DND-41 (cell line): ENCODE measurements at regions not wholly inside any gene's neighbourhood (a gene's known extent, or its start where the extent isn't known, plus 50 kb on each side); places are given as distances from the start of the nearest gene placed in this dataset.

Experiments
- ATAC-seq: fragments of 200-7000 bp; cut with Tn5 transposase; 3 replicates; pipeline ENCODE4 v1.9.1; 2021; ENCODE audit warnings: low read depth; ENCODE audit not compliant: insufficient read depth
- DNase-seq: peaks from one replicate; pipeline ENCODE4 v3.0.0-alpha.2; 2020
- H2AFZ ChIP-seq: 2 replicates; pipeline ENCODE4 v1.6.0; 2012; ENCODE audit warnings: low read depth, low read length
- H3K27ac ChIP-seq: 2 replicates; pipeline ENCODE4 v1.5.1; 2012; ENCODE audit warnings: low read length, inconsistent platforms
- H3K27me3 ChIP-seq: fragments of 200-600 bp; sonication (generic); 2 replicates; pipeline ENCODE4 v1.6.0; 2012; ENCODE audit warnings: low read length, mild to moderate bottlenecking, inconsistent platforms; ENCODE audit not compliant: insufficient read depth, poor library complexity
- H3K36me3 ChIP-seq: 2 replicates; pipeline ENCODE4 v1.5.1; 2012; ENCODE audit warnings: low read length, inconsistent platforms; ENCODE audit not compliant: insufficient read depth
- H3K4me1 ChIP-seq: 2 replicates; pipeline ENCODE4 v1.5.1; 2012; ENCODE audit warnings: mild to moderate bottlenecking, low read length; ENCODE audit not compliant: insufficient read depth
- H3K4me2 ChIP-seq: 2 replicates; pipeline ENCODE4 v1.6.0; 2012; ENCODE audit warnings: mild to moderate bottlenecking, moderate library complexity, low read length, inconsistent platforms; ENCODE audit not compliant: insufficient read depth
- H3K4me3 ChIP-seq, 2 experiments: fragments of 200-600 bp in 1 of 2; shearing (Covaris generic) in 1 of 2; 2 replicates each; pipeline ENCODE4 v1.5.1; 2012 to 2016; ENCODE audit warnings: inconsistent platforms in 2 of 2, low read length in 2 of 2, mild to moderate bottlenecking in 2 of 2, low read depth in 1 of 2, moderate library complexity in 1 of 2
- H3K79me2 ChIP-seq: 2 replicates; pipeline ENCODE4 v1.6.0; 2012; ENCODE audit warnings: low read length, inconsistent platforms; ENCODE audit not compliant: insufficient read depth
- H3K9ac ChIP-seq: 2 replicates; pipeline ENCODE4 v1.6.0; 2012; ENCODE audit warnings: low read depth, mild to moderate bottlenecking, inconsistent platforms, low read length, moderate library complexity
- H3K9me3 ChIP-seq: 2 replicates; pipeline ENCODE4 v1.5.1; 2012; ENCODE audit warnings: low read length, moderate library complexity, mild to moderate bottlenecking, inconsistent platforms; ENCODE audit not compliant: insufficient read depth, severe bottlenecking
- H4K20me1 ChIP-seq: 2 replicates; pipeline ENCODE4 v1.6.0; 2012; ENCODE audit warnings: low read length; ENCODE audit not compliant: insufficient read depth
- CTCF ChIP-seq: IDR thresholded peaks from 2 replicates; pipeline ENCODE4 v1.5.1; 2012; ENCODE audit warnings: borderline replicate concordance, low read length, moderate library complexity, mild to moderate bottlenecking; ENCODE audit not compliant: poor library complexity, severe bottlenecking; ENCODE audit errors: extremely low read depth
- EZH2 ChIP-seq: IDR thresholded peaks from 3 replicates; pipeline ENCODE4 v1.6.1; 2012; ENCODE audit warnings: borderline replicate concordance, low read depth, mild to moderate bottlenecking, moderate library complexity, low read length, inconsistent platforms; ENCODE audit not compliant: severe bottlenecking

DNA sequence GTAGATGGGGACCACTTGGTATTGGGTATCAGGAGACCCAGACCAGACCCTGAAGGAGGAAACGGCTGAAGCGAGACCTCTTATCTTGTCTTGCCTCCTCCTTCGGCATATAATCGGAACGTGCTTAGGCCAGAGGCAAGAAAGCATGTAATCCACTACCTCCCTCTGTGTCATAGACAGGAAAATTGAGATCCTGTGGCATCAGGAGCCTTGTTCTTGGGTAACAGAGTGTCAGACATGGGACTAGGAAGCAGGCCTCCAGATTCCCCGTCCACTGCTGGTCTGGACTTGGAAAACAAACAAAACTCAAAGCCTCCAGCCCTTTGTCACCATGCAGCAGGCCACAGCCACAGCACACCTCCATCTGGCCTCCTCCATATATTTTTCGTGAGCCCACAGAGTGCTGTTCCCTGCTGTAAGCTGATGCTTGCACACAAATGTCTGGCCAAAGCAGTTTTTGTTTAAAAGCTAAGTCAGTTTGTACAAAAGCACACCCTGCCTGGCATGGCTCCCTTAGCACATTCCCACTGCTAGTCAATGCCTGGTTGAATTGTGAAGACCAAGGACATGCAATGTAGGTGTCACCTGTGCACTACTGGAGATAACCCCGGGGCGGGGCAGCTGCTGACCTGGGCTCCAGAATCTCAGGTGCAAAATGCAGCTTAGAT lies 510.9 kb downstream of the RPS24 start:
- no peaks in the 10 kb centered on the region for H4K20me1 ChIP-seq
- no peak for ATAC-seq
- no peak overlapping the region for H2AFZ ChIP-seq
- H3K9me3 ChIP-seq: no peaks in the 10 kb centered on the region
- no peak overlapping the region for H3K4me3 ChIP-seq
- H3K4me1 ChIP-seq: no peaks in the 10 kb centered on the region
- H3K27ac ChIP-seq: no peak overlapping the region
- peaks cover 32% of the 10 kb centered on the region for H3K27me3 ChIP-seq
- no peak for DNase-seq
- no peaks in the 10 kb centered on the region for H3K79me2 ChIP-seq
- TF ChIP-seq EZH2 (no peak), CTCF (no peak)
- H3K4me2 ChIP-seq: no peak overlapping the region
- H3K36me3 ChIP-seq: no peaks in the 10 kb centered on the region
- no peak overlapping the region for H3K9ac ChIP-seq

GRCh38 chr10:78545756-78546155 lies 512.1 kb downstream of the RPS24 start:
- no peak overlapping the region for H3K4me3 ChIP-seq
- H2AFZ ChIP-seq: no peak overlapping the region; the same call in 1 of the 2 replicates
- no peak overlapping the region for H3K27ac ChIP-seq
- no peaks in the 10 kb centered on the region for H4K20me1 ChIP-seq
- H3K4me1 ChIP-seq: no peaks in the 10 kb centered on the region
- H3K36me3 ChIP-seq: no peaks in the 10 kb centered on the region
- ATAC-seq: no peak
- H3K27me3 ChIP-seq: peaks cover 24% of the 10 kb centered on the region
- no peaks in the 10 kb centered on the region for H3K79me2 ChIP-seq
- no peak for DNase-seq
- no peak overlapping the region for H3K4me2 ChIP-seq
- TF ChIP-seq CTCF: no peak
- TF ChIP-seq EZH2: no peak
- no peaks in the 10 kb centered on the region for H3K9me3 ChIP-seq
- H3K9ac ChIP-seq: no peak overlapping the region

- Histone ChIP-seq H4K20me1 (no peaks in the 10 kb centered on the region), H3K36me3 (no peaks in the 10 kb centered on the region), H3K4me1 (no peaks in the 10 kb centered on the region), H3K4me2 (no peak overlapping the region), H3K9ac (no peak overlapping the region), H3K4me3 (no peak overlapping the region), H3K27me3 (peaks cover 10% of the 10 kb centered on the region), H3K9me3 (no peaks in the 10 kb centered on the region), H3K27ac (no peak overlapping the region), H3K79me2 (no peaks in the 10 kb centered on the region), H2AFZ (no peak overlapping the region)
- ATAC-seq (no peak), DNase-seq (no peak)
- TF ChIP-seq CTCF: no peak
- no peak for TF ChIP-seq EZH2
Measured at GRCh38 chr10:78547397-78547796, 513.7 kb downstream of the RPS24 start.

DNA sequence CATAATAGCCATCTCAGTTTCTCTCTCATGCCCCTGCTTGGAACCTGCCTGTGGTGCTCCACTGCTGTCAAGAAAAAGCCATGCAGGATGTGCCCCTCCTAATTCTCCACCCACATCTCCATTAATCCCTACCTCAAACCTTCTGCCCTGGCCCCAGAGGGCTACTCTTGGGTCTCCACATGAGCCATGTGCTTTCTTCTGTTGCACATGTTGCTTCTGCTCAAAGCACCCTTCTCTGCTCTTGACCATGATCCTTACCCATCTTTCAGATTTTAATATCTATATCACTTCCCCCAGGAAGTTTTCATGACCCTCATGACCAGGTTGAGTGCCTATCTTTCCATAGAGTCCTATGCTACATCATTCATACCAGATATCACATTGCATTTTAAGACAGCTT lies 514.2 kb downstream of the RPS24 start:
- Histone ChIP-seq H3K79me2 (no peaks in the 10 kb centered on the region), H3K9ac (no peak overlapping the region), H3K27ac (no peak overlapping the region), H3K27me3 (peaks cover 8% of the 10 kb centered on the region), H3K4me1 (no peaks in the 10 kb centered on the region), H4K20me1 (no peaks in the 10 kb centered on the region), H2AFZ (no peak overlapping the region), H3K36me3 (no peaks in the 10 kb centered on the region), H3K4me2 (no peak overlapping the region), H3K4me3 (no peak overlapping the region), H3K9me3 (no peaks in the 10 kb centered on the region)
- TF ChIP-seq EZH2 (no peak), CTCF (no peak)
- DNase-seq (no peak), ATAC-seq (no peak)
